Hematopoietic multipotent progenitor cell (in vitro differentiated cells): ENCODE measurements at regions not wholly inside any gene's neighbourhood (a gene's known extent, or its start where the extent isn't known, plus 50 kb on each side); places are given as distances from the start of the nearest gene placed in this dataset.
"Not testable (repeated sequence)": the region's sequence is repeated elsewhere in the genome, so short reads cannot be mapped to it uniquely, and the experiment has no call there.

Experiments
- DNase-seq, 3 donors: peaks; one replicate each; pipeline ENCODE4 v3.0.0-alpha.2; 2011 to 2015; ENCODE audit warnings: low read depth in 2 of 3, low spot score in 2 of 3

- DNase-seq = no peak
Measured at GRCh38 chr2:139744273-139744672, 964.1 kb upstream of the NXPH2 start.

- no peak for DNase-seq
Measured at GRCh38 chr2:139742216-139743172, 962.3 kb upstream of the NXPH2 start.

- DNase-seq = no peak
Measured at GRCh38 chr2:139737659-139738058, 957.5 kb upstream of the NXPH2 start.

GRCh38 chr2:139730197-139730596, 950.0 kb upstream of the NXPH2 start:
- DNase-seq = no peak

- no peak for DNase-seq
Measured at GRCh38 chr2:139721411-139721995, 941.3 kb upstream of the NXPH2 start.

GRCh38 chr2:139720056-139720455, 939.9 kb upstream of the NXPH2 start:
- no peak for DNase-seq

- DNase-seq = no peak
Measured at GRCh38 chr2:139704606-139705005, 924.4 kb upstream of the NXPH2 start.

GRCh38 chr2:139694327-139694726, 914.1 kb upstream of the NXPH2 start:
- DNase-seq = no peak

- DNase-seq = no peak
Measured at GRCh38 chr2:139686205-139686604, 906.0 kb upstream of the NXPH2 start.

- DNase-seq = no peak
Measured at GRCh38 chr2:139685090-139685983, 905.1 kb upstream of the NXPH2 start.

- no peak for DNase-seq
Measured at GRCh38 chr2:139684286-139684860, 904.2 kb upstream of the NXPH2 start.

- no peak for DNase-seq
Measured at GRCh38 chr2:139674577-139674976, 894.4 kb upstream of the NXPH2 start.

- DNase-seq = not testable (repeated sequence)
Measured at GRCh38 chr2:139673447-139673846, 893.3 kb upstream of the NXPH2 start.

- DNase-seq = no peak
Measured at GRCh38 chr2:139669675-139670074, 889.5 kb upstream of the NXPH2 start.

- no peak for DNase-seq
Measured at GRCh38 chr2:139652385-139652784, 872.2 kb upstream of the NXPH2 start.

GRCh38 chr2:139645617-139646016, 865.4 kb upstream of the NXPH2 start:
- no peak for DNase-seq

GRCh38 chr2:139643139-139643538, 862.9 kb upstream of the NXPH2 start:
- no peak for DNase-seq

GRCh38 chr2:139631966-139632365, 851.8 kb upstream of the NXPH2 start:
- DNase-seq = no peak

GRCh38 chr2:139628931-139629330, 848.7 kb upstream of the NXPH2 start:
- no peak for DNase-seq

GRCh38 chr2:139626128-139626527, 845.9 kb upstream of the NXPH2 start:
- DNase-seq = no peak

- DNase-seq = no peak
Measured at GRCh38 chr2:139622691-139623090, 842.5 kb upstream of the NXPH2 start.
